ENCODE measurements at regions not wholly inside any gene's neighbourhood (a gene's known extent, or its start where the extent isn't known, plus 50 kb on each side); places are given as distances from the start of the nearest gene placed in this dataset.

GRCh38 chr6:144335311-144335861, 50.3 kb downstream of the UTRN start:
- ATAC-seq = no peak
- DNase-seq (ENCODE audit: low spot score in 2 of 2) = no peak
- peak overlapping the region in 1 of 2 donors; percentile 52 for H3K27ac Mint-ChIP-seq
- H3K9me3 Mint-ChIP-seq = no peaks in the 10 kb centered on the region
- H3K36me3 Mint-ChIP-seq = no peaks in the 10 kb centered on the region

- DNase-seq (ENCODE audit: low spot score in 2 of 2) = no peak
- peak overlapping the region in 1 of 2 donors; percentile 52 for H3K27ac Mint-ChIP-seq
- H3K36me3 Mint-ChIP-seq = no peaks in the 10 kb centered on the region
- ATAC-seq = peak; percentile 40 to 80
- H3K9me3 Mint-ChIP-seq = no peaks in the 10 kb centered on the region
Measured at GRCh38 chr6:144335914-144336313, 50.8 kb downstream of the UTRN start.

- H3K36me3 Mint-ChIP-seq = no peaks in the 10 kb centered on the region
- ATAC-seq = no peak
- no peak for DNase-seq (ENCODE audit: low spot score in 2 of 2)
- no peaks in the 10 kb centered on the region for H3K9me3 Mint-ChIP-seq
- H3K27ac Mint-ChIP-seq = peak overlapping the region in 1 of 2 donors; percentile 76
Measured at GRCh38 chr6:144336900-144337299, 51.8 kb downstream of the UTRN start.

- no peak for DNase-seq (ENCODE audit: low spot score in 2 of 2)
- no peak overlapping the region for H3K27ac Mint-ChIP-seq
- no peaks in the 10 kb centered on the region for H3K36me3 Mint-ChIP-seq
- ATAC-seq = no peak
- H3K9me3 Mint-ChIP-seq = no peaks in the 10 kb centered on the region
Measured at GRCh38 chr6:144338474-144338873, 53.3 kb downstream of the UTRN start.

- no peak for ATAC-seq
- Mint-ChIP-seq H3K27ac (no peak overlapping the region), H3K36me3 (no peaks in the 10 kb centered on the region), H3K9me3 (no peaks in the 10 kb centered on the region)
- DNase-seq (ENCODE audit: low spot score in 2 of 2) = no peak
Measured at GRCh38 chr6:144338951-144339700, 54.0 kb downstream of the UTRN start.

GRCh38 chr6:144339859-144340452, 54.8 kb downstream of the UTRN start:
- no peak for ATAC-seq
- Mint-ChIP-seq H3K36me3 (no peaks in the 10 kb centered on the region), H3K9me3 (no peaks in the 10 kb centered on the region), H3K27ac (no peak overlapping the region)
- no peak for DNase-seq (ENCODE audit: low spot score in 2 of 2)

GRCh38 chr6:144340541-144341371, 55.6 kb downstream of the UTRN start:
- H3K27ac Mint-ChIP-seq = no peak overlapping the region

GRCh38 chr6:144341831-144342527, 56.8 kb downstream of the UTRN start:
- Mint-ChIP-seq H3K9me3 (peaks cover 0 to 4% of the 10 kb centered on the region in 2 donors), H3K27ac (no peak overlapping the region), H3K36me3 (peaks cover 0 to 5% of the 10 kb centered on the region in 2 donors)
- DNase-seq (ENCODE audit: low spot score in 2 of 2) (no peak), ATAC-seq (no peak)

More at GRCh38 chr6:144340541-144341371, 55.6 kb downstream of the UTRN start:
- H3K36me3 Mint-ChIP-seq = no peaks in the 10 kb centered on the region
- ATAC-seq (no peak), DNase-seq (ENCODE audit: low spot score in 2 of 2) (no peak)
- H3K9me3 Mint-ChIP-seq = no peaks in the 10 kb centered on the region

GRCh38 chr6:144343701-144344428, 58.7 kb downstream of the UTRN start:
- peaks cover 0 to 20% of the 10 kb centered on the region in 2 donors for H3K36me3 Mint-ChIP-seq
- DNase-seq (ENCODE audit: low spot score in 2 of 2) = no peak
- ATAC-seq = peak; percentile 60 to 71
- peak overlapping the region; percentile 96 to 99 for H3K27ac Mint-ChIP-seq
- H3K9me3 Mint-ChIP-seq = peaks cover 3 to 13% of the 10 kb centered on the region in 2 donors

- Mint-ChIP-seq H3K36me3 (peaks cover 0 to 20% of the 10 kb centered on the region in 2 donors), H3K9me3 (peaks cover 3 to 13% of the 10 kb centered on the region in 2 donors), H3K27ac (peak overlapping the region; percentile 96 to 99)
- ATAC-seq (peak; percentile 78 to 79), DNase-seq (ENCODE audit: low spot score in 2 of 2) (no peak)
Measured at GRCh38 chr6:144344646-144345045, 59.5 kb downstream of the UTRN start.

GRCh38 chr6:144345451-144345850, 60.3 kb downstream of the UTRN start:
- ATAC-seq (no peak), DNase-seq (ENCODE audit: low spot score in 2 of 2) (no peak)
- peak overlapping the region; percentile 96 to 99 for H3K27ac Mint-ChIP-seq
- peaks cover 3 to 13% of the 10 kb centered on the region in 2 donors for H3K9me3 Mint-ChIP-seq
- H3K36me3 Mint-ChIP-seq = peaks cover 0 to 20% of the 10 kb centered on the region in 2 donors

- no peak for DNase-seq (ENCODE audit: low spot score in 2 of 2)
- H3K9me3 Mint-ChIP-seq = peaks cover 3 to 13% of the 10 kb centered on the region in 2 donors
- H3K36me3 Mint-ChIP-seq = peaks cover 0 to 20% of the 10 kb centered on the region in 2 donors
- peak in 1 of 2 donors; percentile 38 for ATAC-seq
- H3K27ac Mint-ChIP-seq = peak overlapping the region; percentile 76 to 95
Measured at GRCh38 chr6:144346719-144347447, 61.7 kb downstream of the UTRN start.

- no peak for DNase-seq (ENCODE audit: low spot score in 2 of 2)
- H3K36me3 Mint-ChIP-seq = peaks cover 0 to 20% of the 10 kb centered on the region in 2 donors
- H3K9me3 Mint-ChIP-seq = peaks cover 3 to 13% of the 10 kb centered on the region in 2 donors
- peak overlapping the region; percentile 76 to 95 for H3K27ac Mint-ChIP-seq
- no peak for ATAC-seq
Measured at GRCh38 chr6:144347448-144347759, 62.3 kb downstream of the UTRN start.

- Mint-ChIP-seq H3K9me3 (peaks cover 3 to 13% of the 10 kb centered on the region in 2 donors), H3K27ac (peak overlapping the region in 1 of 2 donors; percentile 76), H3K36me3 (peaks cover 0 to 20% of the 10 kb centered on the region in 2 donors)
- ATAC-seq (no peak), DNase-seq (ENCODE audit: low spot score in 2 of 2) (no peak)
Measured at GRCh38 chr6:144347933-144348332, 62.8 kb downstream of the UTRN start.

Data from activated naive CD4-positive, alpha-beta T cell treated with anti-CD3 and anti-CD28 coated beads, Interleukin-2, amount 50 U/mL, for 72 hours (primary cell).